ENCODE measurements at regions not wholly inside any gene's neighbourhood (a gene's known extent, or its start where the extent isn't known, plus 50 kb on each side); places are given as distances from the start of the nearest gene placed in this dataset.

- no peak overlapping the region for H3K27ac Mint-ChIP-seq
- H3K4me1 ChIP-seq (ENCODE audit: control insufficient read depth, insufficient read depth, low read length, poor library complexity, severe bottlenecking): no peaks in the 10 kb centered on the region
- H3K4me3 ChIP-seq (ENCODE audit: low read depth, low read length): no peak overlapping the region
- no peaks in the 10 kb centered on the region for H3K27me3 Mint-ChIP-seq
- H3K4me3 Mint-ChIP-seq: no peak overlapping the region
- H3K27me3 ChIP-seq (ENCODE audit: control insufficient read depth, insufficient read depth, low read length): no peaks in the 10 kb centered on the region
- no peak for DNase-seq
- peaks cover 0 to 5% of the 10 kb centered on the region in 2 experiments for H3K9me3 ChIP-seq (ENCODE audit: control insufficient read depth in 2 of 2, low read length in 2 of 2)
- peaks cover 0 to 17% (median 5%) of the 10 kb centered on the region in 7 donors for H3K9me3 Mint-ChIP-seq
- H3K36me3 Mint-ChIP-seq: no peaks in the 10 kb centered on the region
- H3K36me3 ChIP-seq (ENCODE audit: control insufficient read depth, insufficient read depth, low read length): no peaks in the 10 kb centered on the region
- H3K4me1 Mint-ChIP-seq: no peaks in the 10 kb centered on the region
- no peak for ATAC-seq (ENCODE audit: low read depth in 2 of 2)
- H3K27ac ChIP-seq (ENCODE audit: insufficient read depth, low read length, poor library complexity, severe bottlenecking): no peak overlapping the region
Measured at GRCh38 chr14:85426068-85426935, 103.6 kb upstream of the FLRT2 start.

GRCh38 chr14:85428926-85429325 is 101.0 kb upstream of the FLRT2 start:
- Mint-ChIP-seq H3K4me3 (no peak overlapping the region), H3K36me3 (no peaks in the 10 kb centered on the region), H3K9me3 (peaks cover 0 to 12% (median 4%) of the 10 kb centered on the region in 7 donors), H3K27me3 (no peaks in the 10 kb centered on the region), H3K27ac (no peak overlapping the region), H3K4me1 (no peaks in the 10 kb centered on the region)
- DNase-seq: no peak
- no peak overlapping the region for H3K4me3 ChIP-seq (ENCODE audit: low read depth, low read length)
- no peak for ATAC-seq (ENCODE audit: low read depth in 2 of 2)
- no peaks in the 10 kb centered on the region for H3K4me1 ChIP-seq (ENCODE audit: control insufficient read depth, insufficient read depth, low read length, poor library complexity, severe bottlenecking)
- no peaks in the 10 kb centered on the region for H3K9me3 ChIP-seq (ENCODE audit: control insufficient read depth in 2 of 2, low read length in 2 of 2)
- no peaks in the 10 kb centered on the region for H3K36me3 ChIP-seq (ENCODE audit: control insufficient read depth, insufficient read depth, low read length)
- no peaks in the 10 kb centered on the region for H3K27me3 ChIP-seq (ENCODE audit: control insufficient read depth, insufficient read depth, low read length)
- H3K27ac ChIP-seq (ENCODE audit: insufficient read depth, low read length, poor library complexity, severe bottlenecking): no peak overlapping the region

GRCh38 chr14:85437148-85437547 is 92.8 kb upstream of the FLRT2 start:
- Histone ChIP-seq H3K27me3 (ENCODE audit: control insufficient read depth, insufficient read depth, low read length) (no peaks in the 10 kb centered on the region), H3K36me3 (ENCODE audit: control insufficient read depth, insufficient read depth, low read length) (no peaks in the 10 kb centered on the region), H3K4me3 (ENCODE audit: low read depth, low read length) (no peak overlapping the region), H3K27ac (ENCODE audit: insufficient read depth, low read length, poor library complexity, severe bottlenecking) (no peak overlapping the region), H3K9me3 (ENCODE audit: control insufficient read depth in 2 of 2, low read length in 2 of 2) (no peaks in the 10 kb centered on the region), H3K4me1 (ENCODE audit: control insufficient read depth, insufficient read depth, low read length, poor library complexity, severe bottlenecking) (no peaks in the 10 kb centered on the region)
- H3K4me3 Mint-ChIP-seq: no peak overlapping the region
- no peak overlapping the region for H3K27ac Mint-ChIP-seq
- H3K9me3 Mint-ChIP-seq: peaks cover 0 to 7% (median 4%) of the 10 kb centered on the region in 7 donors
- no peaks in the 10 kb centered on the region for H3K36me3 Mint-ChIP-seq
- no peaks in the 10 kb centered on the region for H3K27me3 Mint-ChIP-seq
- no peaks in the 10 kb centered on the region for H3K4me1 Mint-ChIP-seq
- ATAC-seq (ENCODE audit: low read depth in 2 of 2): no peak
- no peak for DNase-seq

GRCh38 chr14:85438001-85438400 is 91.9 kb upstream of the FLRT2 start:
- Mint-ChIP-seq H3K4me1 (no peaks in the 10 kb centered on the region), H3K27me3 (no peaks in the 10 kb centered on the region), H3K36me3 (no peaks in the 10 kb centered on the region), H3K4me3 (no peak overlapping the region), H3K27ac (no peak overlapping the region), H3K9me3 (peaks cover under 1 to 7% (median 4%) of the 10 kb centered on the region in 7 donors)
- H3K27me3 ChIP-seq (ENCODE audit: control insufficient read depth, insufficient read depth, low read length): no peaks in the 10 kb centered on the region
- no peaks in the 10 kb centered on the region for H3K9me3 ChIP-seq (ENCODE audit: control insufficient read depth in 2 of 2, low read length in 2 of 2)
- ATAC-seq (ENCODE audit: low read depth in 2 of 2): no peak
- H3K4me1 ChIP-seq (ENCODE audit: control insufficient read depth, insufficient read depth, low read length, poor library complexity, severe bottlenecking): no peaks in the 10 kb centered on the region
- H3K36me3 ChIP-seq (ENCODE audit: control insufficient read depth, insufficient read depth, low read length): no peaks in the 10 kb centered on the region
- H3K27ac ChIP-seq (ENCODE audit: insufficient read depth, low read length, poor library complexity, severe bottlenecking): no peak overlapping the region
- H3K4me3 ChIP-seq (ENCODE audit: low read depth, low read length): no peak overlapping the region
- no peak for DNase-seq

GRCh38 chr14:85438481-85438942 is 91.4 kb upstream of the FLRT2 start:
- Mint-ChIP-seq H3K27ac (no peak overlapping the region), H3K27me3 (no peaks in the 10 kb centered on the region), H3K4me3 (no peak overlapping the region), H3K9me3 (peaks cover 0 to 10% (median 3%) of the 10 kb centered on the region in 7 donors), H3K36me3 (no peaks in the 10 kb centered on the region), H3K4me1 (no peaks in the 10 kb centered on the region)
- no peak for DNase-seq
- Histone ChIP-seq H3K36me3 (ENCODE audit: control insufficient read depth, insufficient read depth, low read length) (no peaks in the 10 kb centered on the region), H3K27ac (ENCODE audit: insufficient read depth, low read length, poor library complexity, severe bottlenecking) (no peak overlapping the region), H3K4me3 (ENCODE audit: low read depth, low read length) (no peak overlapping the region), H3K4me1 (ENCODE audit: control insufficient read depth, insufficient read depth, low read length, poor library complexity, severe bottlenecking) (no peaks in the 10 kb centered on the region), H3K9me3 (ENCODE audit: control insufficient read depth in 2 of 2, low read length in 2 of 2) (no peaks in the 10 kb centered on the region), H3K27me3 (ENCODE audit: control insufficient read depth, insufficient read depth, low read length) (no peaks in the 10 kb centered on the region)
- no peak for ATAC-seq (ENCODE audit: low read depth in 2 of 2)

- Mint-ChIP-seq H3K9me3 (peaks cover under 1 to 15% (median 4%) of the 10 kb centered on the region in 7 donors), H3K27ac (no peak overlapping the region), H3K27me3 (peaks cover 4% of the 10 kb centered on the region), H3K36me3 (no peaks in the 10 kb centered on the region), H3K4me1 (no peaks in the 10 kb centered on the region), H3K4me3 (no peak overlapping the region)
- Histone ChIP-seq H3K27me3 (ENCODE audit: control insufficient read depth, insufficient read depth, low read length) (no peaks in the 10 kb centered on the region), H3K27ac (ENCODE audit: insufficient read depth, low read length, poor library complexity, severe bottlenecking) (no peak overlapping the region), H3K4me3 (ENCODE audit: low read depth, low read length) (no peak overlapping the region), H3K4me1 (ENCODE audit: control insufficient read depth, insufficient read depth, low read length, poor library complexity, severe bottlenecking) (no peaks in the 10 kb centered on the region), H3K9me3 (ENCODE audit: control insufficient read depth in 2 of 2, low read length in 2 of 2) (no peaks in the 10 kb centered on the region), H3K36me3 (ENCODE audit: control insufficient read depth, insufficient read depth, low read length) (no peaks in the 10 kb centered on the region)
- DNase-seq: no peak
- no peak for ATAC-seq (ENCODE audit: low read depth in 2 of 2)
Measured at GRCh38 chr14:85439696-85440328, 90.1 kb upstream of the FLRT2 start.

GRCh38 chr14:85441909-85442643 is 87.9 kb upstream of the FLRT2 start:
- DNase-seq (no peak), ATAC-seq (ENCODE audit: low read depth in 2 of 2) (no peak)
- H3K4me3 ChIP-seq (ENCODE audit: low read depth, low read length): no peak overlapping the region
- H3K27ac ChIP-seq (ENCODE audit: insufficient read depth, low read length, poor library complexity, severe bottlenecking): no peak overlapping the region
- no peak overlapping the region for H3K27ac Mint-ChIP-seq
- H3K9me3 Mint-ChIP-seq: peaks cover 2 to 25% (median 4%) of the 10 kb centered on the region in 7 donors
- H3K36me3 Mint-ChIP-seq: no peaks in the 10 kb centered on the region
- no peaks in the 10 kb centered on the region for H3K4me1 Mint-ChIP-seq
- H3K4me1 ChIP-seq (ENCODE audit: control insufficient read depth, insufficient read depth, low read length, poor library complexity, severe bottlenecking): no peaks in the 10 kb centered on the region
- no peaks in the 10 kb centered on the region for H3K27me3 ChIP-seq (ENCODE audit: control insufficient read depth, insufficient read depth, low read length)
- H3K36me3 ChIP-seq (ENCODE audit: control insufficient read depth, insufficient read depth, low read length): no peaks in the 10 kb centered on the region
- H3K9me3 ChIP-seq (ENCODE audit: control insufficient read depth in 2 of 2, low read length in 2 of 2): no peaks in the 10 kb centered on the region
- peaks cover 4% of the 10 kb centered on the region for H3K27me3 Mint-ChIP-seq
- H3K4me3 Mint-ChIP-seq: no peak overlapping the region
